ENCODE measurements at regions not wholly inside any gene's neighbourhood (a gene's known extent, or its start where the extent isn't known, plus 50 kb on each side); places are given as distances from the start of the nearest gene placed in this dataset.
"Not testable (repeated sequence)": the region's sequence is repeated elsewhere in the genome, so short reads cannot be mapped to it uniquely, and the experiment has no call there.

DNA sequence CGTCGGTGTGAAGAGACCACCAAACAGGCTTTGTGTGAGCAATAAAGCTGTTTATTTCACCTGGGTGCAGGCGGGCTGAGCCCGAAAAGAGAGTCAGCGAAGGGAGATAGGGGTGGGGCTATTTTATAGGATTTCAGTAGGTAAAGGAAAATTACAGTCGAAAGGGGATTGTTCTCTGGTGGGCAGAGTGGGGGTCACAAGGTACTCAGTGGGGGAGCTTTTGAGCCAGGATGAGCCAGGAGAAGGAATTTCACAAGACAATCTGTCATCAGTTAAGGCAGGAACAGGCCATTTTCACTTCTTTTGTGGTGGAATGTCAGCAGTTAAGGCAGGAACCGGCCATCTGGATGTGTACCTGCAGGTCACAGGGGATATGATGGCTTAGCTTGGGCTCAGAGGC is 98.1 kb downstream of the RTP4 start:
- not testable (repeated sequence) for DNase-seq

DNA sequence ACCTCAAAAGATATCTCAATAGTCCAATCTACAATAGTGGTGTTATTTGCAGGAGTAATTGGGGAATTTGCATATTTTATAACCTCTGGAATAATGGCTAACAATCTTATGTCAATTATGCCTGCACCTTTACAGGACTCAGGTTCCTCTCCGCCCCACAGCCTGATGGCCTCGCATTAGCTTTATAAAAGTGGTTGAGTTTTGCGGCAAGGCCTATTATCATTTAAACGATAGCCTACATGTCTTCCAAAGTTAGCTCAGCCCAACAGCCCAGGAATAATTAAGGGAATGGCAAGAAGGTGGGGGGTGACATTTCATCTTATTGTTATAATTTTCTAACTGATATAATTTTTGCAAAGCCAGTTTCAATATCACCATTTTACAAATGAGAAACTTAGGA is 97.3 kb downstream of the RTP4 start:
- DNase-seq: no peak

DNA sequence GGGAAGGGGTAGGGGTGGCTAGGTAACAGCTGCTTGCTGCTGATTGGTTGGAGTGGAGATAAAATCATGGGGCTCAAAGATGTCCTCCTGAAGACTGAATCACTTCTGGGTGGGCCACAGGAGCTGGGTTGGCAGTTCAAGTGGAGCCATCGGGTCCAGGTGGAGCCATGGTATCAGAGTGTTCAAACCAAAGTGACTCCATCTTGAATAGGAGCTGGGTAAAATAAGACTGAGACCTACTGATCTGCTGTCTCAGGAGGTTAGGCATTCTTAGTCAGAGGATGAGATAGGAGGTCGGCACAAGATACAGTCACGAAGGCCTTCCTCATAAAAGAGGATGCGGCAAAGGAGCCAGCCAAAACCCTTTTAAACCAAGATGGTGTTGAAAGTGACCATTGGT is 96.5 kb downstream of the RTP4 start:
- no peak for DNase-seq

DNA sequence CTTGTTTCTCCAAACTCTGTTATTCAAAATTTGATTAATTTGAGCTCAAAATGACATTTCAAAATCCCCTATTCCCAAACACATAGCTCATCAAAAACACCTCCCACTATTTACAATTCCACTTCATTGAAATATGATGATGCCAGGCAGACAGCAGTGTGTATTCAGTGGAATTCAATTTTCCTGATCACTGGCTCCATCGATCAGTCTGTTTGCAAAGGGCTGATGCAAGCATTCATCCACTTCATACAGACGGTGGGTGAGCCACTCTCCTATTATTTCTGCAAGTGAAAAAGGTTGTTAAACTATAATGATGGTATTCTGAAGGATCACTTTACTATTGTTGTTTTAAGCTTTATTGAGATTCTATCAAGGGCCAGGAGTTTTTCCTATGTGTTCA is 90.7 kb downstream of the RTP4 start:
- DNase-seq: no peak

DNA sequence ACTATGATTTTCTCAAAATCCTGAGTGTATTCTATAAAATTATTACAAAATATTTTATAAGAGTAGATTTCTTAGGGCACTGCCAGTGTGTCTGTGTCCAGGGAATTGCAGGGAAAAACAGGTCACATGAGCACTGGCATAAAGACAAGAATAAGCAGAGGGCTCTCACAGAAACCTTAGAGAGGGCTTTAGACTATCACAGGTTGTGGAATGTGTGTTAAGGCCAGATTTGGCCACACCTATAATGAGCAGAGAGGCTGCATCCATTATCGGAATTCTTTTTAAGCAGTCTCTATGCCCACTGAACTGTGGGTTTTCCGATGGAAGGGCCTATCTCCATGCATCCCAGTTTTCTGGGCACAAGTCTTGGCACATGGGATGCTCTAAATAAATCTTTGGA is 90.2 kb downstream of the RTP4 start:
- no peak for DNase-seq

DNA sequence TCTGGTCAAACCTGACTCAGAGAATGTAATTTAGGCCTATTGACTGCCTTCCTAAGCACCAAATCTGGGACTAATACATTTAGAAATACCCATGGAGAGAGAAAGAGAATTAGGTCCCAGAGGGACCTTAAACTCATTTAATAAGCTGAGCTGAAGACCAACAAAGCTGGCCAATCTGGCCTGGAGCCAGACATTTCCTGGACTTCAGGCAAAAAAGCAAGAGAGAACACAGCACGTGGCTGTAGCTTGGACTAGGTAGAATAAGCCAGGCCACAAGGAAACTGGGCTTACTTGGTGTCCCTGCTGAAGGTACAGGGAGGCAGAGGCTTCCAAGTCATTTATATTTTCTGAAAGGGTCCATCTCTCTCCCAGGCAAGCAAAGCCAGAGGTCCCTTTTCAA is 88.1 kb downstream of the RTP4 start:
- no peak for DNase-seq

DNA sequence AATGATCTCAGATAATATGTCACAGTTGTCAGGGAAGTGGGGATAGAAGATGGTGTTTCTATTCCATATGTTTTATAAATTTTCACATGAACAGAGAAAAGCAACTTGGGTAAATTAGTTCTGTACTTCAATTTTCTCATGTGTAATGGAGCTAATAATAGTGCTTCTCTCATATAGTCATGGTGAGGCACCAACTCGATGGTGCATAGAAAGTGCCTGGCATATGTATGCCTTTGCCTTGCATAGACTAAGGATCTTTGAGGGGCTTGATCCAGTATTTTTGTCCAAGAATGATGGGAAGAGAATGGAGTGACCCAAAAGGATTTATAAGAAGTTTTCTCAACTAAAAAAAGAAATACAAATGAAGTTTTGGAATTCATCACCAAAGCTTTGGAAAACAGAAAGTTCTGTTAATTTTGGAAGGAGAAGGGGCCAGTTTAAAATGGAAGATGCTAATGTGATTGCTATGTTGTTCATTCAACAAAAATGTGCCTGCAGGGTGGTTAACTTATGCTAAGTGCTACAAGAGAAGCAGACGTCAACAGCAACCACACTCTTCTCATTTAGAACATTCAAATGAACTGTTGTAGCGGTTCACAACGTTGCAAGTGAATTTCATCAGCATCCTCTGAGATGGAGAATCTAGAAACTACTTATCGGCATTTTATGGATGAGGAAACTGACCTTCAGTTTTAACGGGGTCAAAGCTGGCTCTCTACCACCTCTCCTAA is 86.1 kb downstream of the RTP4 start:
- DNase-seq: no peak

DNA sequence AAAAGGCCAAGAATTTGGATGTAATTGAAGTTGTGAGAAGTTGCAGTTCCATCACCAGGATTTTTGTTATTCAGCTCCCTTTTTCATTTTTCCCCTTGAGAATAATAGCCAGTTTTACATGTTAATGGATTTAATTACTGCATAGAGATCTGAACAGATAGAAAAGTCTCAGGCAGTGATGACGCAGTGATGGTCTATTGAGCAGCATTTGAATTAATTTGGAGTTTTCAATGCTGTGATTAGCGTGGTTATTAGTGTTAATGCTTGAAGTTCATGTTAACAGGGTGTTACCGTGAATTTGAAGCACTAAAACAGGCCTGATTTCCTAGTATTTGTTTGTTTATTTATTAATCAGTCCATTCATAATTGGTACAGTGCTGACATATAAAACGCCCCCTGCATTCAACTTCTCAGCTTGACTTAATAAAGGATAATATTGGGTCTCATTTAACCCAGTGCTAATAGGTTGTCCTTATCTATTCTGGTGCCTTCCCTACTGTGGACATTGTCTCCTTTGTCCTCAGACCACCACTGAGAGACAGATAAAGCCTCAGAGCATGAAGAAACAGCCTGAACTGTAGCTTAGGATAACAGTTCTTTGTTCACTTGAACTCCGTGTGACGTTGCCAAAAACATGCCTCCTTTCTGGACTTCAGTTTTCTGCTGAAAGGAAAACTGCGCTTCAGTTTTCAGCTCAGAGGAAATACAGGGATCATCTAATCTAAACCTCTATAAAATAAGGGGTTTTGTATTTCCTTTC is 82.4 kb downstream of the RTP4 start:
- no peak for DNase-seq

DNA sequence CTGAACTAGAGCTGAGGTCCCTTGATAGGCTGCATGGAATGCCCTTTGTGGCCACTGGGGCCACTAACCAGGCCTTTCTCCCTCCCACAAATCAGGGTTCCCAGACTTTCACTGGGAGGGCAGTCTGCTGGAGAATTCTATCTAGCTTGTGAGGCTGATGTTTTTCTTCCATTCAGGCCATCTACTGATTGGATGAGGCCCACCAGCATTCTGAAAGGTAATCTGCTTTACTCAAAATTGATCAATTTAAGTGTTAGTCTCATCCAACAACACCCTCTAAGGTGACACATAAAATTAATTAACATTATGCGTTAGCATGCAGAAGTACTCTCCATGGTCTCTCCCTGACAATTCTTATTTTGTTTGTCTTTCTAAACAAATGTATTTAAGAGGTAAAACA is 80.5 kb downstream of the RTP4 start:
- no peak for DNase-seq

DNA sequence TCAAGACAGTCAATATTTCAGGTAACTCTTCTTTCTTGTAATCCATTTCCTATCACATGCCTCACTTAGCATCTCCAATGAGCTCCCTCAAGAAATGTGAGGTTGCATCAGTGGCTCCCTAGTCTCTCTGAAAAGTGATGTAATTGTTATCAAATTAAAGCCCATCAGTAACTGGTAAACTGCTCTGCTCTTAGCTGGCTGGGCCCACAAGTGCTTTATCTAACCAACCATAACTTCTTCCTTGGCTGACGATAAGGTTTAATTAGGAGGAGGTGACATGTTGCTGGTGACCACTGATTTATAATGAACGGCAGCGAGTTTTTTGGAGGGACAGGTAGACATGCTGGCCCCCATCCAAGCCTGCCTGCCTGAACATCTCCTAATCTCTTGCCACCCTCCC is 79.6 kb downstream of the RTP4 start:
- DNase-seq: no peak

DNA sequence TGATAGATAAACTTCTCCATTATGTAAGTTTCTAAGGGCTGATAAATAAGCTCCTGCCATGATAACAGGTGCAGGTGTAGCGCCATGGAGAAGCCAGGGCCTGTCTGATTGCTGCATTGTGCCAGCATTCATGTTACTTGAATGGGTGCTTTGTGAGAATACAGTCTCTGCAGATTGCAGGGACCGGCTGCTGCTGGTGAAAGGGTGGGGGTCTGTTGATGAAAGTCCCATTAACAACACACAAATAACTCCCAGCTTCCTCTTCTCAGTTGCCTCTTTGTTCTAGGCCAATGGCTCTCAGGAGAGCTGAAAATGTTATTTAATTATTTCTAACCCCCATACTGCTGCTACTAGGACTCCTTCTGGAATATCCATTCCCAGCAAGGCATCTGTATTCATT is 77.2 kb downstream of the RTP4 start:
- DNase-seq: no peak

DNA sequence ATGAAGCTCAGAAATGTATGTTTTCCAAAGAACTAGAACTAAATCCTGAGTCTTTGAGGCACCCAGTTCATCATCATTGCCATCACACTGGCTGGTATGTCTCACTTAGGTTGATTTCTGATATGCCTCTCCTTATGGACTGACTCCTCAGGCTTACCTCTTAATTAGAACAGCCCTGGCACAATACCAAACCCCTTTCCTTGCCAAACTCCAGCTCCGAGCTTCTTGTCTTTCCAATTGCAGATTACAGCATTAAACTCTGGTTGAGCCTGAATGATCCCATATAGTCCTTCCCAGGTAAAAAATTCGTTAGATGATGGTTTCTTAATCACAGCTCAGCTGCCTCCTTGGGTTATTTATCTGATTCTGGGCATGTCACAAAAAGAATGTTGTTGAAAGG is 66.3 kb downstream of the RTP4 start:
- no peak for DNase-seq

DNA sequence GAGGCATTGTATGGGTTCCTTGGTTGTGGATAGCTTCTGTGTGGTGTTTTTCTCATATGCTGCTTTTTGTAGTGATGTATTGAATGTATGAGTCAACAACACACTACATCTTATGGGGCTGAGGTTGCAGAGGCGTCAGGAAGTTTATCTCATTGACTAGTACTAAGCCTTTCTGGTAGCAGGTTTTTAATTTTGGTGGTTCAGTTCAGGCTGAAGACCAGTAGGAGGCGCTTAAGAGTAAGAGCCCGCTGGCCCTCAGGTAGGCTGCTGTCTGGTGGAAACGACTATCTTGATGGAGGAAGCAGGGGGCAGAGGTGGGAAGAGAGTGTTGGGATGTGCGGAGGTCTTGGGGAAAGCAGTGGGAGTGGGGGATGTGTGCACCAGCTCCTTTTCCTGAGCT is 62.4 kb downstream of the RTP4 start:
- no peak for DNase-seq
